IMR-90 (cell line): ENCODE measurements at regions not wholly inside any gene's neighbourhood (a gene's known extent, or its start where the extent isn't known, plus 50 kb on each side); places are given as distances from the start of the nearest gene placed in this dataset.

Experiments
- ATAC-seq: fragments of 200-7000 bp; cut with Tn5 transposase; 2 replicates; pipeline ENCODE4 v1.9.1; 2020; ENCODE audit warnings: low read depth, mild to moderate bottlenecking, moderate library complexity
- BruUV-seq: library from RNA; stranded (reverse); fragments of 400-500 nt; replicated peaks from 2 replicates; lab custom pipeline; 2021; lab: Mats Ljungman, UMichigan
- CTCF ChIA-PET: fragments of 300-600 bp; formaldehyde crosslinking; extraction: SDS; loops from one replicate; lab custom pipeline; 2021; ENCODE audit warnings: antibody characterized with exemption; lab: Yijun Ruan, JAX
- POLR2A ChIA-PET: fragments of 300-600 bp; sonication (Branson Sonifier 250); formaldehyde crosslinking; loops from one replicate; lab custom pipeline; 2022; ENCODE audit warnings: antibody characterized with exemption; ENCODE audit not compliant: unreplicated experiment; lab: Charles Lee
- DNase-seq: peaks from one replicate; pipeline ENCODE4 v3.0.0; 2013
- H2AFZ ChIP-seq: replicated peaks from 2 replicates; pipeline ENCODE3; 2013; ENCODE audit warnings: low read length, mild to moderate bottlenecking; ENCODE audit not compliant: poor library complexity
- H2AK5ac ChIP-seq: 2 replicates; pipeline ENCODE4 v1.6.1; 2013; ENCODE audit warnings: low read depth, low read length, inconsistent platforms
- H2AK9ac ChIP-seq: replicated peaks from 2 replicates; pipeline ENCODE3; 2013; ENCODE audit warnings: mild to moderate bottlenecking, low read depth, low read length, moderate library complexity; ENCODE audit not compliant: poor library complexity
- H2BK120ac ChIP-seq: 2 replicates; pipeline ENCODE4 v1.6.1; 2013; ENCODE audit warnings: low read depth, low read length, inconsistent platforms
- H2BK15ac ChIP-seq: 3 replicates; pipeline ENCODE4 v1.6.1; 2013; ENCODE audit warnings: low read depth, low read length, inconsistent platforms
- H2BK20ac ChIP-seq: 2 replicates; pipeline ENCODE4 v1.6.1; 2013; ENCODE audit warnings: low read depth, mild to moderate bottlenecking, inconsistent platforms, low read length, moderate library complexity
- H2BK5ac ChIP-seq: 2 replicates; pipeline ENCODE4 v1.6.1; 2013; ENCODE audit warnings: mild to moderate bottlenecking, low read depth, low read length, inconsistent platforms; ENCODE audit not compliant: poor library complexity, severe bottlenecking
- H3K14ac ChIP-seq: replicated peaks from 2 replicates; pipeline ENCODE4 v1.6.1; 2013; ENCODE audit warnings: low read depth, low read length, inconsistent platforms
- H3K18ac ChIP-seq: 2 replicates; pipeline ENCODE4 v1.6.1; 2013; ENCODE audit warnings: low read depth, low read length, control low read depth
- H3K23ac ChIP-seq: 2 replicates; pipeline ENCODE4 v1.6.1; 2013; ENCODE audit warnings: low read depth, low read length, inconsistent platforms
- H3K27ac ChIP-seq: 2 replicates; pipeline ENCODE4 v1.5.1; 2013; ENCODE audit warnings: mild to moderate bottlenecking, control low read depth, low read length; ENCODE audit not compliant: insufficient read depth
- H3K27me3 ChIP-seq: 2 replicates; pipeline ENCODE4 v1.6.1; 2013; ENCODE audit warnings: low read length; ENCODE audit not compliant: control insufficient read depth, insufficient read depth
- H3K36me3 ChIP-seq: 2 replicates; pipeline ENCODE4 v1.6.1; 2013; ENCODE audit warnings: low read length, mixed read lengths; ENCODE audit not compliant: control insufficient read depth, insufficient read depth
- H3K4ac ChIP-seq: 2 replicates; pipeline ENCODE4 v1.6.1; 2013; ENCODE audit warnings: low read depth, low read length, inconsistent platforms
- H3K4me1 ChIP-seq: 2 replicates; pipeline ENCODE4 v1.6.1; 2013; ENCODE audit warnings: low read length, mixed read lengths; ENCODE audit not compliant: control insufficient read depth, insufficient read depth
- H3K4me2 ChIP-seq: 2 replicates; pipeline ENCODE4 v1.6.1; 2013; ENCODE audit warnings: low read depth, mild to moderate bottlenecking, control low read depth, low read length, moderate library complexity
- H3K4me3 ChIP-seq: 2 replicates; pipeline ENCODE4 v1.5.1; 2013; ENCODE audit warnings: low read depth, mild to moderate bottlenecking, control low read depth, low read length, moderate library complexity; ENCODE audit not compliant: insufficient read depth
- H3K56ac ChIP-seq: 2 replicates; pipeline ENCODE4 v1.6.1; 2013; ENCODE audit warnings: low read length, inconsistent platforms; ENCODE audit not compliant: insufficient read depth; ENCODE audit errors: extremely low read depth
- H3K79me1 ChIP-seq, 2 experiments: 2 replicates each; pipeline ENCODE4 v1.6.1; 2013; ENCODE audit warnings: low read length in 2 of 2, inconsistent platforms in 1 of 2, low read depth in 1 of 2
- H3K9ac ChIP-seq: 2 replicates; pipeline ENCODE4 v1.6.1; 2013; ENCODE audit warnings: low read depth, low read length, control low read depth
- H3K9me1 ChIP-seq: 2 replicates; pipeline ENCODE4 v1.6.1; 2013; ENCODE audit warnings: low read length, inconsistent platforms; ENCODE audit not compliant: insufficient read depth
- H3K9me3 ChIP-seq: 2 replicates; pipeline ENCODE4 v1.6.1; 2013; ENCODE audit warnings: low read length; ENCODE audit not compliant: control insufficient read depth, insufficient read depth
- H4K20me1 ChIP-seq: 2 replicates; pipeline ENCODE4 v1.6.1; 2013; ENCODE audit warnings: low read length, inconsistent platforms; ENCODE audit not compliant: insufficient read depth
- H4K5ac ChIP-seq: 2 replicates; pipeline ENCODE4 v1.6.1; 2013; ENCODE audit warnings: mild to moderate bottlenecking, low read depth, low read length, control low read depth
- H4K8ac ChIP-seq, 2 experiments: 2 replicates each; pipeline ENCODE4 v1.6.1; 2013; ENCODE audit warnings: low read depth in 2 of 2, low read length in 2 of 2, control low read depth in 1 of 2, inconsistent platforms in 1 of 2
- H4K91ac ChIP-seq: 2 replicates; pipeline ENCODE4 v1.6.1; 2013; ENCODE audit warnings: low read depth, low read length, inconsistent platforms; ENCODE audit not compliant: insufficient read depth
- BHLHE40 ChIP-seq: fragments of 150-350 bp; IDR thresholded peaks from 2 replicates; pipeline ENCODE4 v1.6.1; 2016; ENCODE audit warnings: mild to moderate bottlenecking, low read depth, low read length
- CEBPB ChIP-seq: IDR thresholded peaks from 2 replicates; pipeline ENCODE4 v1.6.1; 2012; ENCODE audit warnings: low read depth, low read length, improper control_type of control experiment
- CHD1 ChIP-seq: IDR thresholded peaks from 2 replicates; pipeline ENCODE4 v1.6.1; 2012; ENCODE audit warnings: low read depth, low read length, improper control_type of control experiment
- CTCF ChIP-seq: conservative IDR thresholded peaks from 2 replicates; pipeline ENCODE4 v1.5.1; 2012; ENCODE audit warnings: mild to moderate bottlenecking, low read depth, low read length, improper control_type of control experiment
- FOS ChIP-seq: fragments of 150-350 bp; IDR thresholded peaks from 2 replicates; pipeline ENCODE4 v1.6.1; 2016; ENCODE audit warnings: low read depth, low read length
- MAFK ChIP-seq: IDR thresholded peaks from 2 replicates; pipeline ENCODE4 v1.6.1; 2012; ENCODE audit warnings: low read depth, low read length, improper control_type of control experiment
- MAZ ChIP-seq: IDR thresholded peaks from 2 replicates; pipeline ENCODE4 v1.6.1; 2012; ENCODE audit warnings: low read depth, mild to moderate bottlenecking, low read length, improper control_type of control experiment, moderate library complexity, borderline replicate concordance
- MXI1 ChIP-seq: IDR thresholded peaks from 2 replicates; pipeline ENCODE4 v1.6.1; 2012; ENCODE audit warnings: low read depth, mild to moderate bottlenecking, low read length, moderate library complexity, borderline replicate concordance
- NFE2L2 ChIP-seq: fragments of 150-350 bp; IDR thresholded peaks from 2 replicates; pipeline ENCODE4 v1.6.1; 2016; ENCODE audit warnings: low read depth, mild to moderate bottlenecking, low read length
- POLR2A ChIP-seq: IDR thresholded peaks from 2 replicates; pipeline ENCODE4 v1.6.1; 2012; ENCODE audit warnings: mild to moderate bottlenecking, low read depth, low read length
- RAD21 ChIP-seq: IDR thresholded peaks from 2 replicates; pipeline ENCODE4 v1.6.1; 2012; ENCODE audit warnings: low read length, improper control_type of control experiment
- RCOR1 ChIP-seq: IDR thresholded peaks from 2 replicates; pipeline ENCODE4 v1.6.1; 2012; ENCODE audit warnings: mild to moderate bottlenecking, low read length, improper control_type of control experiment; ENCODE audit not compliant: insufficient replicate concordance
- RFX5 ChIP-seq: IDR thresholded peaks from 2 replicates; pipeline ENCODE4 v1.8.0; 2012; ENCODE audit warnings: low read depth, mild to moderate bottlenecking, low read length, moderate library complexity
- SMC3 ChIP-seq: fragments of 150-350 bp; IDR thresholded peaks from 2 replicates; pipeline ENCODE4 v1.6.1; 2016; ENCODE audit warnings: low read depth, mild to moderate bottlenecking, antibody characterized with exemption, low read length, moderate library complexity
- whole genome bisulfite sequencing, 2 experiments: methylation state at CpG; one replicate each; pipeline versions ENCODE4 v1.1.5 to v1.1.7; 2013; ENCODE audit warnings: missing lambda C conversion rate in 2 of 2; ENCODE audit not compliant: insufficient read length in 1 of 2; ENCODE audit errors: extremely low coverage in 2 of 2; 5-methylcytosine and 5-hydroxymethylcytosine counted together
- dilution Hi-C: fragments of 300-500 bp; cut with HindIII; formaldehyde crosslinking; loops from one replicate; pipeline ENCODE4 v1.14.3; 2018; ENCODE audit warnings: low sequenced_read_pairs; ENCODE audit not compliant: unreplicated experiment
- in situ Hi-C: fragments of 300-500 bp; cut with MboI; formaldehyde crosslinking; loops from 3 replicates; pipeline ENCODE4 v1.14.3; 2019; ENCODE audit warnings: low sequenced_read_pairs, inconsistent platforms, mixed read lengths
- intact Hi-C: fragments of 100-400 bp; cut with micrococcal nuclease; formaldehyde crosslinking; loops from 2 replicates; pipeline ENCODE4 v1.10.0; 2022
- TF ChIP-seq, protein P1 (sequence below): fragments of 150-350 bp; IDR thresholded peaks from 2 replicates; pipeline ENCODE4 v1.6.1; 2017; ENCODE audit warnings: mild to moderate bottlenecking, antibody characterized with exemption, low read length, low read depth
- TF ChIP-seq, protein P2 (sequence below): fragments of 150-350 bp; IDR thresholded peaks from 2 replicates; pipeline ENCODE4 v1.6.1; 2016; ENCODE audit warnings: low read depth, mild to moderate bottlenecking, low read length, moderate library complexity, borderline replicate concordance

GRCh38 chr15:39478996-39479395, 101.9 kb upstream of the THBS1 start:
- in situ Hi-C loops = loop anchor here (10.0 kb wide), 2 partner anchors 174 to 304 kb away; no protein-coding TSS in a partner anchor
- Histone ChIP-seq H3K4me1 (peaks cover 3% of the 10 kb centered on the region), H4K20me1 (no peaks in the 10 kb centered on the region), H3K4me2 (peak overlapping the region; percentile 66), H2BK15ac (peak overlapping the region; percentile 30; the same call in 2 of the 3 replicates), H3K23ac (peak overlapping the region; percentile 13; the same call in 1 of the 2 replicates), H2AK9ac (no peak overlapping the region), H3K27ac (peak overlapping the region; percentile 14; the same call in 1 of the 2 replicates), H3K4me3 (no peak overlapping the region), H4K5ac (0 out of 2 replicates have a peak overlapping the region, but pooled peaks have one; percentile 9), H2AK5ac (no peak overlapping the region), H4K8ac (peak overlapping the region in 1 of 2 experiments; percentile 57; a peak in 2 of 4 replicates), H3K9ac (no peak overlapping the region), H3K14ac (peak overlapping the region; percentile 80), H3K79me1 (no peaks in the 10 kb centered on the region), H3K4ac (peak overlapping the region; percentile 54; the same call in 1 of the 2 replicates), H3K9me1 (peaks cover 4% of the 10 kb centered on the region; the same call in 1 of the 2 replicates), H2BK120ac (peak overlapping the region; percentile 83; the same call in 1 of the 2 replicates), H3K18ac (peak overlapping the region; percentile 88; the same call in 1 of the 2 replicates), H2BK5ac (no peak overlapping the region), H3K9me3 (no peaks in the 10 kb centered on the region), H3K56ac (no peak overlapping the region), H2AFZ (no peak overlapping the region), H3K36me3 (no peaks in the 10 kb centered on the region), H2BK20ac (peak overlapping the region; percentile 69; the same call in 1 of the 2 replicates), H3K27me3 (no peaks in the 10 kb centered on the region), H4K91ac (peak overlapping the region; percentile 78; the same call in 1 of the 2 replicates)
- no peak for TF ChIP-seq RFX5
- TF ChIP-seq, protein P1, sequence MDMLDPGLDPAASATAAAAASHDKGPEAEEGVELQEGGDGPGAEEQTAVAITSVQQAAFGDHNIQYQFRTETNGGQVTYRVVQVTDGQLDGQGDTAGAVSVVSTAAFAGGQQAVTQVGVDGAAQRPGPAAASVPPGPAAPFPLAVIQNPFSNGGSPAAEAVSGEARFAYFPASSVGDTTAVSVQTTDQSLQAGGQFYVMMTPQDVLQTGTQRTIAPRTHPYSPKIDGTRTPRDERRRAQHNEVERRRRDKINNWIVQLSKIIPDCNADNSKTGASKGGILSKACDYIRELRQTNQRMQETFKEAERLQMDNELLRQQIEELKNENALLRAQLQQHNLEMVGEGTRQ = no peak
- no peak for TF ChIP-seq MXI1
- no peak for TF ChIP-seq SMC3
- no peak for TF ChIP-seq MAFK
- TF ChIP-seq CHD1 = no peak
- no peak for TF ChIP-seq RCOR1
- no peak for TF ChIP-seq RAD21
- no peak for TF ChIP-seq NFE2L2
- TF ChIP-seq MAZ = no peak
- TF ChIP-seq BHLHE40 = no peak
- no peak for TF ChIP-seq CEBPB
- no peak for TF ChIP-seq FOS
- TF ChIP-seq, protein P2, sequence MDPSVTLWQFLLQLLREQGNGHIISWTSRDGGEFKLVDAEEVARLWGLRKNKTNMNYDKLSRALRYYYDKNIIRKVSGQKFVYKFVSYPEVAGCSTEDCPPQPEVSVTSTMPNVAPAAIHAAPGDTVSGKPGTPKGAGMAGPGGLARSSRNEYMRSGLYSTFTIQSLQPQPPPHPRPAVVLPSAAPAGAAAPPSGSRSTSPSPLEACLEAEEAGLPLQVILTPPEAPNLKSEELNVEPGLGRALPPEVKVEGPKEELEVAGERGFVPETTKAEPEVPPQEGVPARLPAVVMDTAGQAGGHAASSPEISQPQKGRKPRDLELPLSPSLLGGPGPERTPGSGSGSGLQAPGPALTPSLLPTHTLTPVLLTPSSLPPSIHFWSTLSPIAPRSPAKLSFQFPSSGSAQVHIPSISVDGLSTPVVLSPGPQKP = no peak
- TF ChIP-seq CTCF = no peak
- TF ChIP-seq POLR2A = no peak
- no peak for DNase-seq
- peak; percentile 53; the same call in 1 of the 2 replicates for ATAC-seq
- ChIA-PET POLR2A (no interaction called here), CTCF (interaction anchor here (0.7 kb wide), 1 partner anchor 665 kb away, joined by 4 read pairs; no protein-coding TSS in a partner anchor)
- intact Hi-C loops = loop anchor here (10.0 kb wide), 1 partner anchor 584 kb away; no protein-coding TSS in a partner anchor
- no CpG with 5 or more reads among the region's 3 CpGs for WGBS, 2 experiments
- dilution Hi-C loops = no loop called here
- no TSS peak for BruUV-seq
